Vagina (tissue), 2 donors: ENCODE measurements at regions not wholly inside any gene's neighbourhood (a gene's known extent, or its start where the extent isn't known, plus 50 kb on each side); places are given as distances from the start of the nearest gene placed in this dataset.

Experiments used
- DNase-seq, 2 donors: peaks; one replicate each; pipeline ENCODE4 v3.0.0-alpha.2; 2017; ENCODE audit errors: extremely low spot score in 2 of 2
- H3K27ac ChIP-seq: fragments of 200-600 bp; sonication (generic); one replicate; pipeline ENCODE4 v1.5.1; 2019
- H3K27me3 ChIP-seq: fragments of 200-600 bp; sonication (generic); one replicate; pipeline ENCODE4 v1.5.1; 2019
- H3K36me3 ChIP-seq, 2 donors: fragments of 200-600 bp; sonication (generic); one replicate each; pipeline ENCODE4 v1.5.1; 2017 to 2019
- H3K4me1 ChIP-seq: fragments of 200-600 bp; sonication (generic); one replicate; pipeline ENCODE4 v1.5.1; 2019
- H3K4me3 ChIP-seq, 2 donors: fragments of 200-600 bp; sonication (generic); 1 replicate in 1 of 2; 2 replicates in 1 of 2; pipeline ENCODE4 v1.5.1; 2016 to 2019
- H3K9me3 ChIP-seq: fragments of 200-600 bp; sonication (generic); one replicate; pipeline ENCODE4 v1.5.1; 2019
- CTCF ChIP-seq, 3 experiments: fragments of 450-650 bp in 2 of 3; fragments of 200-600 bp in 1 of 3; sonication (generic) in 1 of 3; IDR thresholded peaks; one replicate each; pipeline ENCODE4 v1.5.1; 2017 to 2019; ENCODE audit warnings: antibody characterized with exemption in 3 of 3, mild to moderate bottlenecking in 2 of 3, moderate library complexity in 2 of 3
- POLR2A ChIP-seq, 2 donors: fragments of 450-650 bp; IDR thresholded peaks; one replicate each; pipeline ENCODE4 v1.6.1; 2017; ENCODE audit warnings: antibody characterized with exemption in 2 of 2, mild to moderate bottlenecking in 2 of 2, moderate library complexity in 2 of 2
- POLR2AphosphoS5 ChIP-seq, 2 donors: sonication (generic); formaldehyde crosslinking; IDR thresholded peaks; one replicate each; pipeline ENCODE4 v1.9.0; 2017; ENCODE audit warnings: antibody characterized with exemption in 2 of 2, mild to moderate bottlenecking in 2 of 2, low read depth in 1 of 2; ENCODE audit not compliant: insufficient read depth in 1 of 2
- intact Hi-C: fragments of 100-400 bp; cut with DNase I; formaldehyde crosslinking; loops from one replicate; pipeline ENCODE4 v1.15.1; 2023

GRCh38 chr9:105144841-105145240 is 99.6 kb upstream of the SLC44A1 start:
- Histone ChIP-seq H3K36me3 (no peaks in the 10 kb centered on the region), H3K4me3 (no peak overlapping the region), H3K27ac (no peak overlapping the region), H3K27me3 (no peaks in the 10 kb centered on the region), H3K4me1 (no peaks in the 10 kb centered on the region), H3K9me3 (no peaks in the 10 kb centered on the region)
- TF ChIP-seq POLR2A (IDR thresholded peaks at IDR 0.05) (no peak), CTCF (IDR thresholded peaks at IDR 0.05) (no peak), POLR2AphosphoS5 (IDR thresholded peaks at IDR 0.05; ENCODE audit: insufficient read depth in 1 of 2, low read depth in 1 of 2) (no peak)
- intact Hi-C loops, result loop anchor here (10.0 kb wide), 1 partner anchor 80 kb away; no protein-coding TSS in a partner anchor
- no peak for DNase-seq

- H3K27ac ChIP-seq, result no peak overlapping the region
- intact Hi-C loops, result loop anchor here (10.0 kb wide), 1 partner anchor 82 kb away; no protein-coding TSS in a partner anchor
- DNase-seq, result no peak
Measured at GRCh38 chr9:105146677-105147076, 97.8 kb upstream of the SLC44A1 start.

DNA sequence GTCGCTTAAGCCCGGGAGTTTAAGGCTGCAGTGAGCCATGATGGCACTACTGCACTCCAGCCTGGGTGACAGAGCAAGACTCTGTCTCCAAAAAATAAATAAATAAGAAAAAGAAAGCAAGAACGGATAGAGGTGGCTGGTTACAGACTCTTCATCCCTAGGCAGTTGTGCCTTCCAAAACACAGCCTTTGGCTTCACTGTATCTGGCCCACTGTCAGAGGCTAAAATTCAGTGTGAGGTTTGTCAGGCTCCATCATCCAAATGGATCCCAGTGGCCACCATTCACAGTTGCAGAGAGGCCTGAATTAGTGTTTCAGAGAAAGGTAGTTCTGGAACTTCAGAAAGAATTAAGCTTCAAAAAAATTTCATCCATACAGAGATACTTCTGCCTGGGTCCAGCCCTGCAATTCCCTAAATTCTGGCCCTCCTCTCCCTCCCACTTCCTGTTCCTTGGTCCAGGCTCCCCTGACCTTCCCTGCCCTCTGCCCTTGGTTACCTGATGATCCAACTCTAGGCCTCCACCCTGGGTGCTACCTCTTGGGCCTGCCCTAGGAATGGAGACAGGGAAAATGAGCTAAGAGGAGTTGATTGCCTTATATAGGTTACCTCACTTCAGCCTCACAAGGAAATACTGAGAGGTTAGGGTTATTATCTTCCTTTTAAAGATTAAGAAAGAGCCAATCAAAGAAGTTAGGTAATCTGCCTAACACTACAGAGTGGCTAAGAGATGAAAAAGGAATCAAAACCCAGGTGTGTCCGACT is 97.2 kb upstream of the SLC44A1 start:
- TF ChIP-seq POLR2AphosphoS5 (IDR thresholded peaks at IDR 0.05; ENCODE audit: insufficient read depth in 1 of 2, low read depth in 1 of 2) (no peak), POLR2A (IDR thresholded peaks at IDR 0.05) (no peak), CTCF (IDR thresholded peaks at IDR 0.05) (no peak)
- Histone ChIP-seq H3K27me3 (no peaks in the 10 kb centered on the region), H3K9me3 (no peaks in the 10 kb centered on the region), H3K4me3 (no peak overlapping the region), H3K27ac (no peak overlapping the region), H3K4me1 (no peaks in the 10 kb centered on the region), H3K36me3 (no peaks in the 10 kb centered on the region)
- intact Hi-C loops, result loop anchor here (10.0 kb wide), 1 partner anchor 82 kb away; no protein-coding TSS in a partner anchor
- no peak for DNase-seq

More at GRCh38 chr9:105146677-105147076, 97.8 kb upstream of the SLC44A1 start:
- Histone ChIP-seq H3K27me3 (no peaks in the 10 kb centered on the region), H3K4me1 (no peaks in the 10 kb centered on the region), H3K9me3 (no peaks in the 10 kb centered on the region), H3K36me3 (no peaks in the 10 kb centered on the region), H3K4me3 (no peak overlapping the region)
- TF ChIP-seq POLR2AphosphoS5 (IDR thresholded peaks at IDR 0.05; ENCODE audit: insufficient read depth in 1 of 2, low read depth in 1 of 2) (no peak), CTCF (IDR thresholded peaks at IDR 0.05) (no peak), POLR2A (IDR thresholded peaks at IDR 0.05) (no peak)

- intact Hi-C loops, result loop anchor here (10.0 kb wide), 1 partner anchor 84 kb away; no protein-coding TSS in a partner anchor
- Histone ChIP-seq H3K9me3 (no peaks in the 10 kb centered on the region), H3K36me3 (no peaks in the 10 kb centered on the region), H3K4me3 (no peak overlapping the region), H3K27ac (no peak overlapping the region), H3K4me1 (no peaks in the 10 kb centered on the region), H3K27me3 (no peaks in the 10 kb centered on the region)
- TF ChIP-seq CTCF (IDR thresholded peaks at IDR 0.05) (no peak), POLR2AphosphoS5 (IDR thresholded peaks at IDR 0.05; ENCODE audit: insufficient read depth in 1 of 2, low read depth in 1 of 2) (no peak), POLR2A (IDR thresholded peaks at IDR 0.05) (no peak)
- no peak for DNase-seq
Measured at GRCh38 chr9:105148328-105149006, 96.0 kb upstream of the SLC44A1 start.
